Left lung (tissue), 4 donors: ENCODE measurements at regions not wholly inside any gene's neighbourhood (a gene's known extent, or its start where the extent isn't known, plus 50 kb on each side); places are given as distances from the start of the nearest gene placed in this dataset.

Source experiments
- ATAC-seq: fragments of 200-7000 bp; cut with Tn5 transposase; one replicate; pipeline ENCODE4 v1.9.1; 2020; ENCODE audit warnings: moderate library complexity
- DNase-seq, 4 donors: peaks; one replicate each; pipeline ENCODE4 v3.0.0-alpha.2; 2013 to 2020
- H3K27ac ChIP-seq, 2 donors: fragments of 200-600 bp; sonication (generic) in 1 of 2; one replicate each; pipeline versions ENCODE4 v1.5.0 to v1.8.0; 2020 to 2021
- H3K27me3 ChIP-seq, 2 donors: fragments of 200-600 bp; sonication (generic) in 1 of 2; one replicate each; pipeline versions ENCODE4 v1.5.0 to v1.8.0; 2020 to 2021
- H3K36me3 ChIP-seq, 2 donors: fragments of 200-600 bp; sonication (generic) in 1 of 2; one replicate each; pipeline versions ENCODE4 v1.5.0 to v1.8.0; 2020 to 2021
- H3K4me1 ChIP-seq, 2 donors: fragments of 200-600 bp; one replicate each; pipeline ENCODE4 v1.8.0; 2021
- H3K4me3 ChIP-seq, 2 donors: fragments of 200-600 bp; sonication (generic) in 1 of 2; one replicate each; pipeline versions ENCODE4 v1.5.0 to v1.8.0; 2020 to 2021; ENCODE audit warnings: mild to moderate bottlenecking in 1 of 2
- H3K9me3 ChIP-seq, 2 donors: fragments of 200-600 bp; sonication (generic) in 1 of 2; one replicate each; pipeline versions ENCODE4 v1.5.0 to v1.8.0; 2020 to 2021
- CTCF ChIP-seq, 2 donors: fragments of 200-600 bp; sonication (generic) in 1 of 2; IDR thresholded peaks; one replicate each; pipeline versions ENCODE4 v1.5.0 to v1.8.0; 2021; ENCODE audit warnings: antibody characterized with exemption in 2 of 2
- intact Hi-C, 2 donors: fragments of 100-400 bp; cut with DNase I; formaldehyde crosslinking; loops; one replicate each; pipeline versions ENCODE4 v1.11.2 to v1.14.2; 2022
- donor health status: DM: no; HTN: yes; CAD: no.
- donor health status: DM: no; HTN: no; CAD: no.

- Histone ChIP-seq H3K4me1 (peaks cover 0 to 5% of the 10 kb centered on the region in 2 donors), H3K36me3 (no peaks in the 10 kb centered on the region), H3K9me3 (no peaks in the 10 kb centered on the region), H3K27ac (no peak overlapping the region), H3K27me3 (no peaks in the 10 kb centered on the region), H3K4me3 (no peak overlapping the region)
- TF ChIP-seq CTCF (IDR thresholded peaks at IDR 0.05), result no peak
- DNase-seq (no peak), ATAC-seq (no peak)
- intact Hi-C loops, result no loop called here
These were observed 223.5 kb upstream of the BLID start for GRCh38 chr11:122339436-122340060.

GRCh38 chr11:122337704-122338103, 221.7 kb upstream of the BLID start:
- H3K27ac ChIP-seq, result no peak overlapping the region
- no peak for TF ChIP-seq CTCF (IDR thresholded peaks at IDR 0.05)
- DNase-seq (no peak), ATAC-seq (no peak)
- H3K27me3 ChIP-seq, result no peaks in the 10 kb centered on the region
- H3K36me3 ChIP-seq, result no peaks in the 10 kb centered on the region
- no peak overlapping the region for H3K4me3 ChIP-seq
- intact Hi-C loops, result no loop called here
- H3K9me3 ChIP-seq, result no peaks in the 10 kb centered on the region
- H3K4me1 ChIP-seq, result peaks cover 0 to 5% of the 10 kb centered on the region in 2 donors

- no peak overlapping the region for H3K4me3 ChIP-seq
- intact Hi-C loops, result no loop called here
- TF ChIP-seq CTCF (IDR thresholded peaks at IDR 0.05), result no peak
- no peak overlapping the region for H3K27ac ChIP-seq
- no peak for DNase-seq
- H3K36me3 ChIP-seq, result no peaks in the 10 kb centered on the region
- no peaks in the 10 kb centered on the region for H3K27me3 ChIP-seq
- no peak for ATAC-seq
- no peaks in the 10 kb centered on the region for H3K9me3 ChIP-seq
- peaks cover 0 to 5% of the 10 kb centered on the region in 2 donors for H3K4me1 ChIP-seq
These were observed 221.2 kb upstream of the BLID start for GRCh38 chr11:122337241-122337640.

- no peaks in the 10 kb centered on the region for H3K36me3 ChIP-seq
- DNase-seq (no peak), ATAC-seq (no peak)
- intact Hi-C loops, result no loop called here
- no peak overlapping the region for H3K27ac ChIP-seq
- no peaks in the 10 kb centered on the region for H3K27me3 ChIP-seq
- no peaks in the 10 kb centered on the region for H3K9me3 ChIP-seq
- no peak for TF ChIP-seq CTCF (IDR thresholded peaks at IDR 0.05)
- peaks cover 0 to 5% of the 10 kb centered on the region in 2 donors for H3K4me1 ChIP-seq
- no peak overlapping the region for H3K4me3 ChIP-seq
These were observed 220.7 kb upstream of the BLID start for GRCh38 chr11:122336706-122337105.

- DNase-seq (no peak), ATAC-seq (no peak)
- no peak for TF ChIP-seq CTCF (IDR thresholded peaks at IDR 0.05)
- Histone ChIP-seq H3K4me1 (peaks cover 0 to 5% of the 10 kb centered on the region in 2 donors), H3K27ac (no peak overlapping the region), H3K36me3 (no peaks in the 10 kb centered on the region), H3K27me3 (no peaks in the 10 kb centered on the region), H3K9me3 (no peaks in the 10 kb centered on the region), H3K4me3 (no peak overlapping the region)
- intact Hi-C loops, result no loop called here
These were observed 218.7 kb upstream of the BLID start for GRCh38 chr11:122334546-122335339.
